ENCODE measurements at regions not wholly inside any gene's neighbourhood (a gene's known extent, or its start where the extent isn't known, plus 50 kb on each side); places are given as distances from the start of the nearest gene placed in this dataset.

- TF ChIP-seq CTCF (IDR thresholded peaks at IDR 0.05; ENCODE audit: low read depth, low read length) (no peak), MAX (IDR thresholded peaks at IDR 0.05; ENCODE audit: low read depth, low read length) (no peak), MYC (IDR thresholded peaks at IDR 0.05; ENCODE audit: low read depth, low read length) (no peak), POLR2A (IDR thresholded peaks at IDR 0.05; ENCODE audit: extremely low read depth, insufficient read length) (no peak)
Observed at GRCh38 chr14:85732031-85732430, 202.1 kb downstream of the FLRT2 start.

All from NB4 (cell line).